HUES6 (cell line): ENCODE measurements at regions not wholly inside any gene's neighbourhood (a gene's known extent, or its start where the extent isn't known, plus 50 kb on each side); places are given as distances from the start of the nearest gene placed in this dataset.
"Not testable (repeated sequence)": the region's sequence is repeated elsewhere in the genome, so short reads cannot be mapped to it uniquely, and the experiment has no call there.

ENCODE experiments used
- H3K27ac ChIP-seq: 2 replicates; pipeline ENCODE4 v1.7.0; 2013; ENCODE audit warnings: low read depth, mild to moderate bottlenecking, low read length, inconsistent platforms
- H3K27me3 ChIP-seq: 2 replicates; pipeline ENCODE4 v1.6.1; 2013; ENCODE audit warnings: low read length; ENCODE audit not compliant: control insufficient read depth, insufficient read depth
- H3K36me3 ChIP-seq: 2 replicates; pipeline ENCODE4 v1.6.1; 2013; ENCODE audit warnings: low read length; ENCODE audit not compliant: control insufficient read depth, insufficient read depth
- H3K4me1 ChIP-seq: 2 replicates; pipeline ENCODE4 v1.6.1; 2013; ENCODE audit warnings: low read length; ENCODE audit not compliant: control insufficient read depth, insufficient read depth
- H3K4me3 ChIP-seq: 2 replicates; pipeline ENCODE4 v1.5.1; 2013; ENCODE audit warnings: low read depth, low read length
- H3K9ac ChIP-seq: one replicate; pipeline ENCODE4 v1.6.1; 2013; ENCODE audit warnings: mild to moderate bottlenecking, low read length
- H3K9me3 ChIP-seq: 2 replicates; pipeline ENCODE4 v1.6.1; 2013; ENCODE audit warnings: low read depth, low read length; ENCODE audit not compliant: control insufficient read depth, insufficient read depth

GRCh38 chr16:61460020-61460419 is 576.2 kb downstream of the CDH8 start:
- Histone ChIP-seq H3K27ac (no peak overlapping the region), H3K4me1 (no peaks in the 10 kb centered on the region), H3K27me3 (no peaks in the 10 kb centered on the region), H3K4me3 (no peak overlapping the region), H3K36me3 (no peaks in the 10 kb centered on the region), H3K9ac (no peak overlapping the region), H3K9me3 (no peaks in the 10 kb centered on the region)

GRCh38 chr16:61435346-61435745 is 600.9 kb downstream of the CDH8 start:
- Histone ChIP-seq H3K9ac (no peak overlapping the region), H3K27me3 (no peaks in the 10 kb centered on the region), H3K4me1 (no peaks in the 10 kb centered on the region), H3K36me3 (no peaks in the 10 kb centered on the region), H3K27ac (no peak overlapping the region), H3K4me3 (no peak overlapping the region), H3K9me3 (no peaks in the 10 kb centered on the region)

GRCh38 chr16:61432421-61432820 is 603.8 kb downstream of the CDH8 start:
- Histone ChIP-seq H3K4me3 (no peak overlapping the region), H3K9ac (no peak overlapping the region), H3K9me3 (no peaks in the 10 kb centered on the region), H3K27ac (no peak overlapping the region), H3K4me1 (no peaks in the 10 kb centered on the region), H3K36me3 (no peaks in the 10 kb centered on the region), H3K27me3 (no peaks in the 10 kb centered on the region)

- Histone ChIP-seq H3K27ac (no peak overlapping the region), H3K9me3 (no peaks in the 10 kb centered on the region), H3K4me1 (no peaks in the 10 kb centered on the region; the same call in 1 of the 2 replicates), H3K4me3 (no peak overlapping the region), H3K36me3 (no peaks in the 10 kb centered on the region), H3K27me3 (no peaks in the 10 kb centered on the region), H3K9ac (no peak overlapping the region)
Observed at GRCh38 chr16:61421111-61421510, 615.1 kb downstream of the CDH8 start.

- H3K27me3 ChIP-seq: no peaks in the 10 kb centered on the region
- no peak overlapping the region for H3K4me3 ChIP-seq
- H3K4me1 ChIP-seq: no peaks in the 10 kb centered on the region; the same call in 1 of the 2 replicates
- no peak overlapping the region for H3K9ac ChIP-seq
- no peak overlapping the region for H3K27ac ChIP-seq
- H3K36me3 ChIP-seq: no peaks in the 10 kb centered on the region
- H3K9me3 ChIP-seq: no peaks in the 10 kb centered on the region
Observed at GRCh38 chr16:61419791-61420190, 616.4 kb downstream of the CDH8 start.

- not testable (repeated sequence) for H3K36me3 ChIP-seq
Observed at GRCh38 chr16:61418802-61419201, 617.4 kb downstream of the CDH8 start.

GRCh38 chr16:61415126-61415525 is 621.1 kb downstream of the CDH8 start:
- Histone ChIP-seq H3K36me3 (no peaks in the 10 kb centered on the region), H3K27me3 (no peaks in the 10 kb centered on the region), H3K9me3 (no peaks in the 10 kb centered on the region), H3K9ac (no peak overlapping the region), H3K4me1 (no peaks in the 10 kb centered on the region; the same call in 1 of the 2 replicates), H3K27ac (no peak overlapping the region), H3K4me3 (no peak overlapping the region)

More at GRCh38 chr16:61418802-61419201, 617.4 kb downstream of the CDH8 start:
- H3K4me3 ChIP-seq, H3K4me1 ChIP-seq, H3K27me3 ChIP-seq, H3K9ac ChIP-seq, H3K9me3 ChIP-seq, H3K27ac ChIP-seq: not testable (repeated sequence)

- no peaks in the 10 kb centered on the region for H3K36me3 ChIP-seq
Observed at GRCh38 chr16:61413021-61413420, 623.2 kb downstream of the CDH8 start.

GRCh38 chr16:61412562-61412961 is 623.7 kb downstream of the CDH8 start:
- Histone ChIP-seq H3K4me1 (no peaks in the 10 kb centered on the region), H3K36me3 (no peaks in the 10 kb centered on the region), H3K27me3 (no peaks in the 10 kb centered on the region), H3K9ac (no peak overlapping the region), H3K9me3 (no peaks in the 10 kb centered on the region), H3K27ac (no peak overlapping the region), H3K4me3 (no peak overlapping the region)

More at GRCh38 chr16:61413021-61413420, 623.2 kb downstream of the CDH8 start:
- Histone ChIP-seq H3K9me3 (no peaks in the 10 kb centered on the region), H3K4me1 (no peaks in the 10 kb centered on the region), H3K27ac (no peak overlapping the region), H3K27me3 (no peaks in the 10 kb centered on the region), H3K4me3 (no peak overlapping the region), H3K9ac (no peak overlapping the region)

GRCh38 chr16:61409604-61410003 is 626.6 kb downstream of the CDH8 start:
- Histone ChIP-seq H3K9me3 (no peaks in the 10 kb centered on the region), H3K9ac (no peak overlapping the region), H3K36me3 (no peaks in the 10 kb centered on the region), H3K27me3 (no peaks in the 10 kb centered on the region), H3K4me3 (no peak overlapping the region), H3K4me1 (no peaks in the 10 kb centered on the region), H3K27ac (no peak overlapping the region)

- Histone ChIP-seq H3K4me1 (no peaks in the 10 kb centered on the region), H3K27ac (no peak overlapping the region), H3K9me3 (no peaks in the 10 kb centered on the region), H3K9ac (no peak overlapping the region), H3K36me3 (no peaks in the 10 kb centered on the region), H3K27me3 (no peaks in the 10 kb centered on the region), H3K4me3 (no peak overlapping the region)
Observed at GRCh38 chr16:61403386-61403785, 632.9 kb downstream of the CDH8 start.

- Histone ChIP-seq H3K36me3 (no peaks in the 10 kb centered on the region), H3K9me3 (no peaks in the 10 kb centered on the region), H3K4me3 (no peak overlapping the region), H3K4me1 (no peaks in the 10 kb centered on the region), H3K9ac (no peak overlapping the region), H3K27me3 (no peaks in the 10 kb centered on the region), H3K27ac (no peak overlapping the region)
Observed at GRCh38 chr16:61391896-61392295, 644.3 kb downstream of the CDH8 start.
